GM06990 (cell line): ENCODE measurements at regions not wholly inside any gene's neighbourhood (a gene's known extent, or its start where the extent isn't known, plus 50 kb on each side); places are given as distances from the start of the nearest gene placed in this dataset.

ENCODE experiments used
- DNase-seq: peaks from one replicate; pipeline ENCODE4 v3.0.0-alpha.2; 2011; ENCODE audit not compliant: insufficient read length; ENCODE audit errors: extremely low read depth
- H3K27me3 ChIP-seq: replicated peaks from 2 replicates; pipeline ENCODE4 v1.6.0; 2011; ENCODE audit warnings: low read length; ENCODE audit not compliant: control insufficient read depth, insufficient read depth
- H3K36me3 ChIP-seq: 2 replicates; pipeline ENCODE4 v1.5.1; 2011; ENCODE audit warnings: low read length; ENCODE audit not compliant: control insufficient read depth, insufficient read depth
- H3K4me3 ChIP-seq: replicated peaks from 2 replicates; pipeline ENCODE4 v1.5.1; 2011; ENCODE audit warnings: low read depth, mild to moderate bottlenecking, control low read depth, low read length
- CTCF ChIP-seq: IDR thresholded peaks from 2 replicates; pipeline ENCODE4 v1.5.1; 2011; ENCODE audit warnings: low read length, control low read depth, mild to moderate bottlenecking, inconsistent platforms; ENCODE audit not compliant: insufficient read depth, poor library complexity, severe bottlenecking

- no peak for TF ChIP-seq CTCF
- no peaks in the 10 kb centered on the region for H3K36me3 ChIP-seq
- DNase-seq: no peak
- H3K4me3 ChIP-seq: no peak overlapping the region
- H3K27me3 ChIP-seq: no peaks in the 10 kb centered on the region
These were observed 71.7 kb upstream of the SH3PXD2B start for GRCh38 chr5:172525996-172526360.

- H3K27me3 ChIP-seq: no peaks in the 10 kb centered on the region
- H3K36me3 ChIP-seq: no peaks in the 10 kb centered on the region
- no peak for DNase-seq
- no peak overlapping the region for H3K4me3 ChIP-seq
- TF ChIP-seq CTCF: no peak
These were observed 71.1 kb upstream of the SH3PXD2B start for GRCh38 chr5:172525307-172525995.

GRCh38 chr5:172524573-172525021 lies 70.3 kb upstream of the SH3PXD2B start:
- TF ChIP-seq CTCF: no peak
- Histone ChIP-seq H3K4me3 (no peak overlapping the region), H3K36me3 (no peaks in the 10 kb centered on the region), H3K27me3 (no peaks in the 10 kb centered on the region)
- no peak for DNase-seq

- no peak for TF ChIP-seq CTCF
- no peaks in the 10 kb centered on the region for H3K27me3 ChIP-seq
- H3K36me3 ChIP-seq: no peaks in the 10 kb centered on the region
- DNase-seq: no peak
- H3K4me3 ChIP-seq: no peak overlapping the region
These were observed 68.9 kb upstream of the SH3PXD2B start for GRCh38 chr5:172523146-172523745.

- Histone ChIP-seq H3K27me3 (no peaks in the 10 kb centered on the region), H3K36me3 (no peaks in the 10 kb centered on the region), H3K4me3 (no peak overlapping the region)
- no peak for DNase-seq
- TF ChIP-seq CTCF: no peak
These were observed 67.1 kb upstream of the SH3PXD2B start for GRCh38 chr5:172521338-172521932.
